ENCODE measurements at regions not wholly inside any gene's neighbourhood (a gene's known extent, or its start where the extent isn't known, plus 50 kb on each side); places are given as distances from the start of the nearest gene placed in this dataset.

DNA sequence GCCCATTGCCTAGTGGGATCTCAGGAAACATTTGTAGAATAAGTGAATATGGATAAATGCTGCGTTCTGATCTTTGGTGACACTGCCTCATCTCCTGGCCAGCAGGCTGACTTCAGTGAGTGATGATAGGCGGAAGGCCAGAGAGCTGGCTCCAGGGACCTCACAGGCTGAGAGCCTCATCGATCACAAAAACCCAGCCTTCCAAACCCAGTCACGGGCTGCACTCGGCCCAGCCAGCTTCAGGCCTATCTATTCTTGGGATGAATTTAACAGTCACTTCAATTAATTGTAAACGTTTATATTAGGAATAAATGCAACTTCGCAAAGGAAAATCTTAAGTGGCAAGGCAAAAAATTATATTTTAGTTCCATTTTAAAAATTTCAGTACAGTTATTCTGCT lies 201.6 kb downstream of the IRX2 start:
- TF ChIP-seq FOS (IDR thresholded peaks at IDR 0.05; ENCODE audit: borderline replicate concordance, insufficient read depth, low read length) (no peak), POLR2A (IDR thresholded peaks at IDR 0.05; ENCODE audit: low read depth, low read length) (no peak), MYC (IDR thresholded peaks at IDR 0.05; ENCODE audit: low read depth, low read length) (no peak), JUN (IDR thresholded peaks at IDR 0.05; ENCODE audit: borderline replicate concordance, insufficient read depth, insufficient read length, low read depth) (no peak), POLR2AphosphoS5 (IDR thresholded peaks at IDR 0.05; ENCODE audit: insufficient read depth, low read depth, low read length) (no peak), GATA2 (IDR thresholded peaks at IDR 0.05; ENCODE audit: insufficient read depth, insufficient read length, low read depth, low read length) (no peak), EZH2 (IDR thresholded peaks at IDR 0.05; ENCODE audit: borderline replicate concordance, low read depth, low read length, severe bottlenecking) (no peak)
- TF ChIP-seq, protein P1, sequence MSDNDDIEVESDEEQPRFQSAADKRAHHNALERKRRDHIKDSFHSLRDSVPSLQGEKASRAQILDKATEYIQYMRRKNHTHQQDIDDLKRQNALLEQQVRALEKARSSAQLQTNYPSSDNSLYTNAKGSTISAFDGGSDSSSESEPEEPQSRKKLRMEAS (IDR thresholded peaks at IDR 0.05; ENCODE audit: insufficient read depth, insufficient read length): no peak
- TF ChIP-seq, protein P2, sequence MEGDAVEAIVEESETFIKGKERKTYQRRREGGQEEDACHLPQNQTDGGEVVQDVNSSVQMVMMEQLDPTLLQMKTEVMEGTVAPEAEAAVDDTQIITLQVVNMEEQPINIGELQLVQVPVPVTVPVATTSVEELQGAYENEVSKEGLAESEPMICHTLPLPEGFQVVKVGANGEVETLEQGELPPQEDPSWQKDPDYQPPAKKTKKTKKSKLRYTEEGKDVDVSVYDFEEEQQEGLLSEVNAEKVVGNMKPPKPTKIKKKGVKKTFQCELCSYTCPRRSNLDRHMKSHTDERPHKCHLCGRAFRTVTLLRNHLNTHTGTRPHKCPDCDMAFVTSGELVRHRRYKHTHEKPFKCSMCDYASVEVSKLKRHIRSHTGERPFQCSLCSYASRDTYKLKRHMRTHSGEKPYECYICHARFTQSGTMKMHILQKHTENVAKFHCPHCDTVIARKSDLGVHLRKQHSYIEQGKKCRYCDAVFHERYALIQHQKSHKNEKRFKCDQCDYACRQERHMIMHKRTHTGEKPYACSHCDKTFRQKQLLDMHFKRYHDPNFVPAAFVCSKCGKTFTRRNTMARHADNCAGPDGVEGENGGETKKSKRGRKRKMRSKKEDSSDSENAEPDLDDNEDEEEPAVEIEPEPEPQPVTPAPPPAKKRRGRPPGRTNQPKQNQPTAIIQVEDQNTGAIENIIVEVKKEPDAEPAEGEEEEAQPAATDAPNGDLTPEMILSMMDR (IDR thresholded peaks at IDR 0.05; ENCODE audit: extremely low read depth in 1 of 2, insufficient read depth in 1 of 2, low read depth in 1 of 2, low read length in 2 of 2): no peak
- ChIA-PET CTCF (no interaction called here), POLR2A (no interaction called here)
- H3K27ac ChIP-seq (ENCODE audit: insufficient read depth, low read depth, low read length): no peak overlapping the region
- DNase-seq (ENCODE audit: low read depth, low spot score) (no peak), FAIRE-seq (no peak)
- no peaks in the 10 kb centered on the region for H3K36me3 ChIP-seq (ENCODE audit: control insufficient read depth in 2 of 2, extremely low read depth in 1 of 2, insufficient read depth in 2 of 2, low read length in 2 of 2)
- no peaks in the 10 kb centered on the region for H3K79me2 ChIP-seq (ENCODE audit: control insufficient read depth, insufficient read depth, low read length)
- no TSS peak for BruUV-seq (replicated peaks)
- dilution Hi-C loops (cut with MboI; ENCODE audit: extremely low pct_ligation_motif_present, low sequenced_read_pairs) (no loop called here), intact Hi-C loops (cut with micrococcal nuclease) (no loop called here)
- H3K27me3 ChIP-seq (ENCODE audit: control insufficient read depth in 2 of 2, insufficient read depth in 2 of 2, low read length in 2 of 2): no peaks in the 10 kb centered on the region
- no peak overlapping the region for H3K9ac ChIP-seq (replicated peaks; ENCODE audit: extremely low read depth, insufficient read depth, low read length)
- H3K9me1 ChIP-seq (replicated peaks; ENCODE audit: control insufficient read depth, extremely low read depth, insufficient read depth, low read length): no peaks in the 10 kb centered on the region
- H2AFZ ChIP-seq (ENCODE audit: low read depth, low read length): no peak overlapping the region
- no peaks in the 10 kb centered on the region for H3K4me1 ChIP-seq (ENCODE audit: control insufficient read depth, extremely low read depth, insufficient read depth, low read length)
- no peak overlapping the region for H3K4me2 ChIP-seq (ENCODE audit: insufficient read depth, low read length)
- no peak overlapping the region for H3K4me3 ChIP-seq (replicated peaks in 1 of 3; ENCODE audit: insufficient read depth in 1 of 3, low read depth in 1 of 3, low read length in 3 of 3)
- H3K9me3 ChIP-seq (replicated peaks; ENCODE audit: control insufficient read depth, insufficient read depth, low read length): peaks cover 8% of the 10 kb centered on the region
- H4K20me1 ChIP-seq (replicated peaks; ENCODE audit: control insufficient read depth, extremely low read depth, insufficient read depth, low read length): no peaks in the 10 kb centered on the region

Data from endothelial cell of umbilical vein (primary cell).